ENCODE measurements at regions not wholly inside any gene's neighbourhood (a gene's known extent, or its start where the extent isn't known, plus 50 kb on each side); places are given as distances from the start of the nearest gene placed in this dataset.

GRCh38 chr20:50393242-50393641 lies 116.9 kb upstream of the PTPN1 start:
- TF ChIP-seq EZH2phosphoT487 (IDR thresholded peaks at IDR 0.05; ENCODE audit: low read depth) (no peak), CTCF (IDR thresholded peaks at IDR 0.05; ENCODE audit: low read depth, low read length) (no peak)
